Transverse colon (tissue), 3 donors: ENCODE measurements at regions not wholly inside any gene's neighbourhood (a gene's known extent, or its start where the extent isn't known, plus 50 kb on each side); places are given as distances from the start of the nearest gene placed in this dataset.

Source experiments
- POLR2A ChIP-seq: fragments of 450-650 bp; IDR thresholded peaks from one replicate; pipeline ENCODE4 v1.6.1; 2016; ENCODE audit warnings: antibody characterized with exemption, mild to moderate bottlenecking, moderate library complexity
- TF ChIP-seq, protein P1 (sequence below), 5 experiments: fragments of 200-600 bp in 3 of 5; fragments of 450-650 bp in 2 of 5; sonication (generic) in 3 of 5; IDR thresholded peaks; 1 replicate in 2 of 5; 2 replicates in 3 of 5; pipeline ENCODE4 v1.5.1; 2016 to 2017; ENCODE audit warnings: antibody characterized with exemption in 5 of 5, inconsistent platforms in 3 of 5, mild to moderate bottlenecking in 2 of 5, moderate library complexity in 1 of 5

DNA sequence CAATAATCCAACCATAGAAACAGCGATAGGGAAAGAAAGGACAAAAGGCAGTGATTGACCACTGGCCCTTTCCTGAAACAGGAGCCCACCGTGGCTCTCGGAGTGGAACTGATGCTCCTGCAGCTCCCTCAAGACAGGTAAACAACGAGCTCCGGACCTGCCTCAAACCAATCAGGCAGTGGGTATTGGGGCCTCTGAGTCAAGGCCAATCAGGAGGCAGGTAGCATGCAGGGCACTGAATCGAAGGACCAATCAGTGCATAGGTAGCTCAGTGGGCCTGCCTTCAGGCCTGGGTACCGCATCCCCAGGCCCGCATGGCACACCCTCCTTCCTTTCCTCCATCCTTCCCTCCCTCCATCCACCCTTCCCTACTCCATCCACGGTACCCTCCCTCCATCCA is 425.1 kb upstream of the MGMT start:
- TF ChIP-seq POLR2A: no peak
- TF ChIP-seq, protein P1, sequence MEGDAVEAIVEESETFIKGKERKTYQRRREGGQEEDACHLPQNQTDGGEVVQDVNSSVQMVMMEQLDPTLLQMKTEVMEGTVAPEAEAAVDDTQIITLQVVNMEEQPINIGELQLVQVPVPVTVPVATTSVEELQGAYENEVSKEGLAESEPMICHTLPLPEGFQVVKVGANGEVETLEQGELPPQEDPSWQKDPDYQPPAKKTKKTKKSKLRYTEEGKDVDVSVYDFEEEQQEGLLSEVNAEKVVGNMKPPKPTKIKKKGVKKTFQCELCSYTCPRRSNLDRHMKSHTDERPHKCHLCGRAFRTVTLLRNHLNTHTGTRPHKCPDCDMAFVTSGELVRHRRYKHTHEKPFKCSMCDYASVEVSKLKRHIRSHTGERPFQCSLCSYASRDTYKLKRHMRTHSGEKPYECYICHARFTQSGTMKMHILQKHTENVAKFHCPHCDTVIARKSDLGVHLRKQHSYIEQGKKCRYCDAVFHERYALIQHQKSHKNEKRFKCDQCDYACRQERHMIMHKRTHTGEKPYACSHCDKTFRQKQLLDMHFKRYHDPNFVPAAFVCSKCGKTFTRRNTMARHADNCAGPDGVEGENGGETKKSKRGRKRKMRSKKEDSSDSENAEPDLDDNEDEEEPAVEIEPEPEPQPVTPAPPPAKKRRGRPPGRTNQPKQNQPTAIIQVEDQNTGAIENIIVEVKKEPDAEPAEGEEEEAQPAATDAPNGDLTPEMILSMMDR (IDR thresholded peaks at IDR 0.05): no peak
